ENCODE measurements at regions not wholly inside any gene's neighbourhood (a gene's known extent, or its start where the extent isn't known, plus 50 kb on each side); places are given as distances from the start of the nearest gene placed in this dataset.

DNA sequence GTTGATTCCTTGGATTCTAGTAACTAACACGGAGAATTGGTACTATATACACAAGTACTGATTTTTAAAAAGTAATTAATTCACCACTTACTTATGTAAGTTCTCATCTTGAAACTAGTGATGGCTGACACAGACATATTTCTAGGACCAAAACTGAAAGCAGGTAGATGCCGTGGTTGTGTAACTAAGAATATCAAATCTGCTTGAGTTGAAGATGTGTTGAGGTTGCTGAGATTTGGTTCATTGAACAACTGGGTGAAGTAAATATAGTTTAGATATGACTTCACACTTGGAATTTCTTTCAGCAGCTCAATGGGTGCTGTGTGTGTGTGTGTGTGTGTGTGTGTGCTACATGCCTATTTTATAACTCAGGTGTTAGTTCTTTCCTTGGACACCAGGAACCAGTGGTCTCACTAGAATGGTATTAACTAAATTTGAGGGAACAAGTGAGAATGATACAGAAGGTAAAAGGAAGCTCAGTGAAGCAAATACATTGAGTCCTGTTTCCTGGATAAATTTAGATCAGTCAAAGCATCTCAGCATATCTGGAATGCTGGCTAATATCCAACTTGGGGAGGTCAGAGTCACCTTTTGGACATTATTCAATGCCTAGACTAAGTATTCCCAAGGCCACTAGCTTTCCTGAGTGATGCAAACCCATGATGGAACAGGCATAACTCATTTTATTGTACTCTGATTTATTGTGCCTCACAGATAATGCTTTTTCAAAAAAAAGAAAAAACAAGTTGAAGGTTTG lies 110.7 kb upstream of the ZEB2 start:
- TF ChIP-seq EZH2 (IDR thresholded peaks at IDR 0.05; ENCODE audit: borderline replicate concordance, insufficient read depth, low read depth, low read length, poor library complexity, severe bottlenecking): no peak
- TF ChIP-seq, protein P1, sequence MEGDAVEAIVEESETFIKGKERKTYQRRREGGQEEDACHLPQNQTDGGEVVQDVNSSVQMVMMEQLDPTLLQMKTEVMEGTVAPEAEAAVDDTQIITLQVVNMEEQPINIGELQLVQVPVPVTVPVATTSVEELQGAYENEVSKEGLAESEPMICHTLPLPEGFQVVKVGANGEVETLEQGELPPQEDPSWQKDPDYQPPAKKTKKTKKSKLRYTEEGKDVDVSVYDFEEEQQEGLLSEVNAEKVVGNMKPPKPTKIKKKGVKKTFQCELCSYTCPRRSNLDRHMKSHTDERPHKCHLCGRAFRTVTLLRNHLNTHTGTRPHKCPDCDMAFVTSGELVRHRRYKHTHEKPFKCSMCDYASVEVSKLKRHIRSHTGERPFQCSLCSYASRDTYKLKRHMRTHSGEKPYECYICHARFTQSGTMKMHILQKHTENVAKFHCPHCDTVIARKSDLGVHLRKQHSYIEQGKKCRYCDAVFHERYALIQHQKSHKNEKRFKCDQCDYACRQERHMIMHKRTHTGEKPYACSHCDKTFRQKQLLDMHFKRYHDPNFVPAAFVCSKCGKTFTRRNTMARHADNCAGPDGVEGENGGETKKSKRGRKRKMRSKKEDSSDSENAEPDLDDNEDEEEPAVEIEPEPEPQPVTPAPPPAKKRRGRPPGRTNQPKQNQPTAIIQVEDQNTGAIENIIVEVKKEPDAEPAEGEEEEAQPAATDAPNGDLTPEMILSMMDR (IDR thresholded peaks at IDR 0.05): no peak
